ENCODE measurements at regions not wholly inside any gene's neighbourhood (a gene's known extent, or its start where the extent isn't known, plus 50 kb on each side); places are given as distances from the start of the nearest gene placed in this dataset.

DNA sequence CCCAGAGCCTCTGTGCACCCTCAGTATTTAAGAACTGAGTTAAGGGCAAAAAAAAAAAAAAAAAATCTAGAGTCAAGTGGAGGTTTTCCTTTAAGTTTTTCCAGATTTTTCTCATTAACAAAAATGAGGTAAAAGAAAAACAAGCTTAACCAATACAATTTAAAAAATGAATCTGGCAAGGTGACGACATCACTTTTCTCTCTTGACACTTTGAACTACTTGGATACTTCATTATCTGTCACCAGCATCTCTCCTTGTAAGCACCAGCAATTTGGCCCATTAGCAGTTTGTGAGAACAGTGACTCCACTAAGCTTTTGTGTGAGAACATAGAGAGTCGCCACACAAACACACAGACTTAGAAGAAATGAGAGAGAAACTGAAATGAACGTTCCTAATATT is 345.7 kb upstream of the SLC30A5 start:
- 77 to 88% (median 86%) methylated on average over 3 of the region's 3 CpGs for WGBS, 3 donors
- Histone ChIP-seq H3K27ac (peak overlapping the region; percentile 82), H3K9me3 (no peaks in the 10 kb centered on the region), H3K27me3 (ENCODE audit: insufficient read depth in 3 of 3, low read length in 2 of 3) (no peaks in the 10 kb centered on the region), H3K4me3 (no peak overlapping the region), H3K4me1 (peaks cover 24% of the 10 kb centered on the region), H3K36me3 (ENCODE audit: insufficient read depth in 1 of 2, low read depth in 1 of 2) (no peaks in the 10 kb centered on the region)
- TF ChIP-seq, protein P1, sequence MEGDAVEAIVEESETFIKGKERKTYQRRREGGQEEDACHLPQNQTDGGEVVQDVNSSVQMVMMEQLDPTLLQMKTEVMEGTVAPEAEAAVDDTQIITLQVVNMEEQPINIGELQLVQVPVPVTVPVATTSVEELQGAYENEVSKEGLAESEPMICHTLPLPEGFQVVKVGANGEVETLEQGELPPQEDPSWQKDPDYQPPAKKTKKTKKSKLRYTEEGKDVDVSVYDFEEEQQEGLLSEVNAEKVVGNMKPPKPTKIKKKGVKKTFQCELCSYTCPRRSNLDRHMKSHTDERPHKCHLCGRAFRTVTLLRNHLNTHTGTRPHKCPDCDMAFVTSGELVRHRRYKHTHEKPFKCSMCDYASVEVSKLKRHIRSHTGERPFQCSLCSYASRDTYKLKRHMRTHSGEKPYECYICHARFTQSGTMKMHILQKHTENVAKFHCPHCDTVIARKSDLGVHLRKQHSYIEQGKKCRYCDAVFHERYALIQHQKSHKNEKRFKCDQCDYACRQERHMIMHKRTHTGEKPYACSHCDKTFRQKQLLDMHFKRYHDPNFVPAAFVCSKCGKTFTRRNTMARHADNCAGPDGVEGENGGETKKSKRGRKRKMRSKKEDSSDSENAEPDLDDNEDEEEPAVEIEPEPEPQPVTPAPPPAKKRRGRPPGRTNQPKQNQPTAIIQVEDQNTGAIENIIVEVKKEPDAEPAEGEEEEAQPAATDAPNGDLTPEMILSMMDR (IDR thresholded peaks at IDR 0.05): no peak
- ATAC-seq: no peak
- DNase-seq: no peak
- intact Hi-C loops (cut with DNase I): loop anchor here in 1 of 2 donors (5.0 kb wide), 1 partner anchor 54 kb away; no protein-coding TSS in a partner anchor

DNA sequence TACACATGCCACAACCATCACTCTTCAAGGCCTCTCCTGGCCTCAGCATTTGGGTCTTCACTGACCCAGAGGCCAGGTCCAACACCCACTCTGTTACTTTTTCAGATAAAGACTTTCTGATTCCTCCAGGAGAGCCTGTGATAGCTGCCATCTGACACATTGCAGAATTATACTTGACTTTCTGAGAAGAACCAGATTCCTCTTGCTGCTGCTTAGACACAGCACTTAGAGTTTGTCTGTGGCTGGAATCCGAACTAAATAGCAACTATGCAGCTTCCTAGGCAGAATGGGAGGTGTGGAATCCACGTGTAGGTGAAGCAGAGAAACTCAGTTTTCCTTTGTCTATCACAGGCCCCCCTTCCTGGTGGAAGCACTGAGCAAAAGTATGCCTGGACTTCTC is 344.7 kb upstream of the SLC30A5 start:
- H3K9me3 ChIP-seq: no peaks in the 10 kb centered on the region
- H3K27me3 ChIP-seq (ENCODE audit: insufficient read depth in 3 of 3, low read length in 2 of 3): no peaks in the 10 kb centered on the region
- intact Hi-C loops (cut with DNase I): loop anchor here in 1 of 2 donors (5.0 kb wide), 1 partner anchor 53 kb away; no protein-coding TSS in a partner anchor
- TF ChIP-seq, protein P1 (IDR thresholded peaks at IDR 0.05): no peak
- WGBS, 3 donors: 69 to 96% (median 74%) methylated on average over 2 of the region's 2 CpGs
- H3K4me3 ChIP-seq: no peak overlapping the region
- H3K4me1 ChIP-seq: peaks cover 24% of the 10 kb centered on the region
- ATAC-seq (no peak), DNase-seq (no peak)
- no peaks in the 10 kb centered on the region for H3K36me3 ChIP-seq (ENCODE audit: insufficient read depth in 1 of 2, low read depth in 1 of 2)
- peak overlapping the region; percentile 82 for H3K27ac ChIP-seq

DNA sequence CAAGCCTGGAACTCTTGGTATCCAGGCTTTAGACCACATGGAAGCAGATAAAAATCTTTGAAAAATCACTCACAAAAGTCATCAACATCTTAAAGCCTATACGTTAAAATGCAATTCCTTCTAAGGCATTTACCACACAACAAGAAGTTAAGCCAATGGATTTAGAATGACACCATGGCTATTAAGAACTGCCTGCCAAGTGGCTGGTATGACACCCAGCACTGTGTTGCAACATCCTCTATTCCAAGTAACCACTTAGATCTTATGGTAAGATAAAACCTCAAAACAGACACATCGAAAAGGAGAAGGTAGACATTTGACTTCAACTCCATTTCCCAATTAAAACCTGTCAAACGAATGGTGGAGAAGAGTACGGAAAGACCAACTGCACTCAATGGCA is 344.2 kb upstream of the SLC30A5 start:
- no peaks in the 10 kb centered on the region for H3K36me3 ChIP-seq (ENCODE audit: insufficient read depth in 1 of 2, low read depth in 1 of 2)
- ATAC-seq: peak in 3 of 4 donors; percentile 70 to 87 (median 76)
- intact Hi-C loops (cut with DNase I): loop anchor here in 1 of 2 donors (5.0 kb wide), 1 partner anchor 53 kb away; no protein-coding TSS in a partner anchor
- H3K4me1 ChIP-seq: peaks cover 24% of the 10 kb centered on the region
- DNase-seq: no peak
- peak overlapping the region; percentile 82 for H3K27ac ChIP-seq
- H3K27me3 ChIP-seq (ENCODE audit: insufficient read depth in 3 of 3, low read length in 2 of 3): no peaks in the 10 kb centered on the region
- TF ChIP-seq, protein P1 (IDR thresholded peaks at IDR 0.05): no peak
- 28 to 40% (median 30%) methylated on average over 4 of the region's 4 CpGs for WGBS, 3 donors
- H3K9me3 ChIP-seq: no peaks in the 10 kb centered on the region
- H3K4me3 ChIP-seq: peak overlapping the region; percentile 46

DNA sequence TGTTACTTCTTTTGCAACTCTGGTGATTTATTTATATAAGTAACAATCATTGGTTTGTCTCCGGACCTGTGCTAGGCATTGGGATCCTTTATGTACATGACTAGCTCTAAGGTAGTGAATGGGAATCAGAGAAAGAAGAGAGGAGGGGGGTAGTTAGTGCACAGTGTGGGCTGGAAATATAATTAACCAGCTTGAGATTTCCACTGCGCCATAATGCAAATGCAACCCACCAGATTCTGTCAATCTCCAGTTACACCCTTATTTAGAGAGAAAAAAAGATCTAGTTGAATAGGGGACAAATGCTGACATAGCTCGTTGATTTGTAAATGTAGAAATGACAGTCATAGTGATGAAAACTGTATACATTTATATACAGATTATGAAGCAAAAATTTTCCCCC is 342.2 kb upstream of the SLC30A5 start:
- no peaks in the 10 kb centered on the region for H3K27me3 ChIP-seq (ENCODE audit: insufficient read depth in 3 of 3, low read length in 2 of 3)
- intact Hi-C loops (cut with DNase I): no loop called here

More for the DNA sequence above, 342.2 kb upstream of the SLC30A5 start:
- DNase-seq (no peak), ATAC-seq (no peak)
- no peak overlapping the region for H3K27ac ChIP-seq
- H3K4me3 ChIP-seq: no peak overlapping the region
- H3K4me1 ChIP-seq: peaks cover 18% of the 10 kb centered on the region
- H3K9me3 ChIP-seq: no peaks in the 10 kb centered on the region
- TF ChIP-seq, protein P1 (IDR thresholded peaks at IDR 0.05): no peak
- H3K36me3 ChIP-seq (ENCODE audit: insufficient read depth in 1 of 2, low read depth in 1 of 2): no peaks in the 10 kb centered on the region
- 83 to 99% (median 93%) methylated on average over 3 of the region's 3 CpGs for WGBS, 3 donors
